HG03280 (cell line): ENCODE measurements at regions not wholly inside any gene's neighbourhood (a gene's known extent, or its start where the extent isn't known, plus 50 kb on each side); places are given as distances from the start of the nearest gene placed in this dataset.

Experiments
- ATAC-seq: cut with Tn5 transposase; IDR thresholded peaks from one replicate; pipeline ENCODE4 v1.9.1; 2021; ENCODE audit warnings: mild to moderate bottlenecking, moderate library complexity; ENCODE audit not compliant: unreplicated experiment

- ATAC-seq = no peak
Measured at GRCh38 chr4:32744211-32744610, 2024.0 kb downstream of the PCDH7 start.

GRCh38 chr4:32745351-32745750 lies 2025.2 kb downstream of the PCDH7 start:
- ATAC-seq = no peak

- no peak for ATAC-seq
Measured at GRCh38 chr4:32748061-32748460, 2027.9 kb downstream of the PCDH7 start.

GRCh38 chr4:32748498-32748897 lies 2028.3 kb downstream of the PCDH7 start:
- ATAC-seq = no peak

- ATAC-seq = no peak
Measured at GRCh38 chr4:32752962-32753361, 2032.8 kb downstream of the PCDH7 start.

- ATAC-seq = no peak
Measured at GRCh38 chr4:32768664-32769389, 2048.7 kb downstream of the PCDH7 start.

GRCh38 chr4:32771491-32771890 lies 2051.3 kb downstream of the PCDH7 start:
- no peak for ATAC-seq

- no peak for ATAC-seq
Measured at GRCh38 chr4:32775049-32775448, 2054.9 kb downstream of the PCDH7 start.

GRCh38 chr4:32776435-32777203 lies 2056.4 kb downstream of the PCDH7 start:
- no peak for ATAC-seq

- ATAC-seq = no peak
Measured at GRCh38 chr4:32778025-32778424, 2057.9 kb downstream of the PCDH7 start.

- ATAC-seq = no peak
Measured at GRCh38 chr4:32778938-32779337, 2058.8 kb downstream of the PCDH7 start.

- no peak for ATAC-seq
Measured at GRCh38 chr4:32789026-32789608, 2068.9 kb downstream of the PCDH7 start.

- no peak for ATAC-seq
Measured at GRCh38 chr4:32790803-32791202, 2070.6 kb downstream of the PCDH7 start.

- no peak for ATAC-seq
Measured at GRCh38 chr4:32798471-32799159, 2078.4 kb downstream of the PCDH7 start.

GRCh38 chr4:32824336-32824735 lies 2104.2 kb downstream of the PCDH7 start:
- ATAC-seq = no peak

- no peak for ATAC-seq
Measured at GRCh38 chr4:32826169-32826568, 2106.0 kb downstream of the PCDH7 start.

- no peak for ATAC-seq
Measured at GRCh38 chr4:32830160-32830559, 2110.0 kb downstream of the PCDH7 start.

- no peak for ATAC-seq
Measured at GRCh38 chr4:32831104-32831503, 2110.9 kb downstream of the PCDH7 start.

GRCh38 chr4:32840461-32841189 lies 2120.5 kb downstream of the PCDH7 start:
- ATAC-seq = no peak

- no peak for ATAC-seq
Measured at GRCh38 chr4:32841217-32841616, 2121.0 kb downstream of the PCDH7 start.

GRCh38 chr4:32847461-32847860 lies 2127.3 kb downstream of the PCDH7 start:
- ATAC-seq = no peak
